ENCODE measurements at regions not wholly inside any gene's neighbourhood (a gene's known extent, or its start where the extent isn't known, plus 50 kb on each side); places are given as distances from the start of the nearest gene placed in this dataset.
A peak's percentile ranks its signal among the peaks of the same experiment; 100 is the strongest.

GRCh38 chr12:93127582-93128331 lies 198.7 kb upstream of the EEA1 start:
- H2AFZ ChIP-seq (ENCODE audit: low read length) = no peak overlapping the region
- H3K27ac ChIP-seq (ENCODE audit: low read depth, low read length) = no peak overlapping the region
- no peak overlapping the region for H2AK5ac ChIP-seq (ENCODE audit: low read depth, low read length)
- no peak overlapping the region for H3K9ac ChIP-seq (replicated peaks in 1 of 4; ENCODE audit: extremely low read depth in 1 of 4, low read depth in 3 of 4, low read length in 3 of 4)
- no peak overlapping the region for H2BK5ac ChIP-seq (ENCODE audit: low read depth, low read length)
- no peaks in the 10 kb centered on the region for H3K36me3 ChIP-seq (ENCODE audit: control insufficient read depth in 2 of 4, insufficient read depth in 4 of 4, low read length in 3 of 4)
- FAIRE-seq (no peak), DNase-seq (ENCODE audit: low read depth in 1 of 2, low spot score in 2 of 2) (peak in 1 of 2 experiments; percentile 49)
- no peak overlapping the region for H4K5ac ChIP-seq (ENCODE audit: insufficient read length, low read depth, low read length)
- no peaks in the 10 kb centered on the region for H3K4me1 ChIP-seq (replicated peaks in 1 of 4; ENCODE audit: control insufficient read depth in 3 of 4, insufficient read depth in 4 of 4, low read length in 3 of 4)
- no peak overlapping the region for H4K91ac ChIP-seq (replicated peaks; ENCODE audit: insufficient read length, low read length)
- H2BK15ac ChIP-seq (ENCODE audit: low read length) = no peak overlapping the region
- TF ChIP-seq CTCF (IDR thresholded peaks at IDR 0.05; ENCODE audit: control extremely low read depth in 1 of 3, insufficient read depth in 1 of 3, low read depth in 1 of 3, low read length in 3 of 3) (peak in 2 of 3 experiments; percentile 18 to 20; a peak in 2 of 4 replicates), HDAC2 (IDR thresholded peaks at IDR 0.05; ENCODE audit: borderline replicate concordance in 1 of 2, low read depth in 2 of 2, low read length in 2 of 2) (no peak), RAD21 (IDR thresholded peaks at IDR 0.05 in 1 of 2, conservative IDR thresholded peaks at IDR 0.05 in 1 of 2; ENCODE audit: low read depth in 2 of 2, low read length in 2 of 2) (peak; percentile 24 to 45; a peak in 3 of 4 replicates), CEBPB (IDR thresholded peaks at IDR 0.05; ENCODE audit: low read depth, low read length) (peak; percentile 97)
- no peaks in the 10 kb centered on the region for H3K23me2 ChIP-seq (ENCODE audit: low read depth, low read length)
- no peak overlapping the region for H3K18ac ChIP-seq (ENCODE audit: extremely low read depth, low read length)
- 86% methylated on average over 16 of the region's 16 CpGs; no CpG with 5 or more reads in 1 of the 2 experiments for WGBS, 2 experiments (ENCODE audit: extremely low coverage in 1 of 2, insufficient coverage in 1 of 2, insufficient read length in 1 of 2, insufficient replicate concordance in 2 of 2, low coverage in 1 of 2, low lambda C conversion rate in 2 of 2, missing lambda C conversion rate in 1 of 2)
- H3K79me2 ChIP-seq (ENCODE audit: control insufficient read depth in 1 of 2, insufficient read depth in 2 of 2, low read length in 2 of 2) = no peaks in the 10 kb centered on the region
- H3K4ac ChIP-seq (replicated peaks; ENCODE audit: insufficient read length, low read depth, low read length) = no peak overlapping the region
- no peaks in the 10 kb centered on the region for H3K79me1 ChIP-seq (ENCODE audit: low read depth, low read length)
- CTCF ChIA-PET (ENCODE audit: partially characterized antibody) = interaction anchor here (0.6 to 2.4 kb wide), 8 partner anchors 11 to 257 kb away, joined by 4 to 13 read pairs (median 4); no protein-coding TSS in a partner anchor
- H3K23ac ChIP-seq (ENCODE audit: insufficient read length) = no peak overlapping the region
- no peak overlapping the region for H2BK20ac ChIP-seq (ENCODE audit: low read length)
- no peak overlapping the region for H3K4me3 ChIP-seq (ENCODE audit: extremely low read depth in 1 of 4, insufficient read depth in 2 of 4, low read depth in 3 of 4, low read length in 4 of 4)
- H3K4me2 ChIP-seq (ENCODE audit: insufficient read depth in 1 of 2, low read depth in 2 of 2, low read length in 2 of 2) = no peak overlapping the region
- no peak overlapping the region for H4K8ac ChIP-seq (ENCODE audit: extremely low read depth, insufficient read depth, low read length)
- H3K56ac ChIP-seq (replicated peaks; ENCODE audit: insufficient read length, low read depth, low read length) = no peak overlapping the region
- POLR2A ChIA-PET (ENCODE audit: partially characterized antibody) = interaction anchor here (1.6 kb wide), 1 partner anchor 13 kb away, joined by 3 read pairs; no protein-coding TSS in a partner anchor
- H4K20me1 ChIP-seq (replicated peaks in 1 of 2; ENCODE audit: control insufficient read depth in 1 of 2, insufficient read depth in 2 of 2, low read length in 2 of 2) = no peaks in the 10 kb centered on the region
- no peak overlapping the region for H2BK12ac ChIP-seq (ENCODE audit: low read depth, low read length)
- no peaks in the 10 kb centered on the region for H3K27me3 ChIP-seq (replicated peaks in 1 of 4; ENCODE audit: control insufficient read depth in 3 of 4, extremely low read depth in 1 of 4, insufficient read depth in 3 of 4, low read length in 3 of 4)
- H3K14ac ChIP-seq (ENCODE audit: insufficient read length) = no peak overlapping the region
- no peak overlapping the region for H2BK120ac ChIP-seq (replicated peaks; ENCODE audit: low read depth, low read length)
- no peaks in the 10 kb centered on the region for H3K9me3 ChIP-seq (ENCODE audit: insufficient read depth in 2 of 2, low read depth in 1 of 2, low read length in 1 of 2)

Measured in H1 (cell line).